ENCODE measurements at regions not wholly inside any gene's neighbourhood (a gene's known extent, or its start where the extent isn't known, plus 50 kb on each side); places are given as distances from the start of the nearest gene placed in this dataset.
"Not testable (repeated sequence)": the region's sequence is repeated elsewhere in the genome, so short reads cannot be mapped to it uniquely, and the experiment has no call there.

GRCh38 chr15:84143753-84144314, 91.7 kb upstream of the GOLGA6L4 start:
- peaks cover 6% of the 10 kb centered on the region for H3K27me3 Mint-ChIP-seq
- intact Hi-C loops (cut with DNase I, micrococcal nuclease) = no loop called here
- no peaks in the 10 kb centered on the region for H3K9me3 Mint-ChIP-seq
- H3K4me1 ChIP-seq (ENCODE audit: insufficient read depth, low read length) = peaks cover 4% of the 10 kb centered on the region
- no peak overlapping the region for H3K27ac Mint-ChIP-seq
- CTCF ChIA-PET = interaction anchor here (0.6 kb wide), 1 partner anchor 420 kb away, joined by 3 read pairs; no protein-coding TSS in a partner anchor
- ATAC-seq (ENCODE audit: poor library complexity) = no peak
- no peak for DNase-seq
- no peaks in the 10 kb centered on the region for H3K9me3 ChIP-seq (ENCODE audit: control insufficient read depth in 1 of 2, insufficient read depth in 1 of 2, low read length in 2 of 2)
- TF ChIP-seq, protein P1, sequence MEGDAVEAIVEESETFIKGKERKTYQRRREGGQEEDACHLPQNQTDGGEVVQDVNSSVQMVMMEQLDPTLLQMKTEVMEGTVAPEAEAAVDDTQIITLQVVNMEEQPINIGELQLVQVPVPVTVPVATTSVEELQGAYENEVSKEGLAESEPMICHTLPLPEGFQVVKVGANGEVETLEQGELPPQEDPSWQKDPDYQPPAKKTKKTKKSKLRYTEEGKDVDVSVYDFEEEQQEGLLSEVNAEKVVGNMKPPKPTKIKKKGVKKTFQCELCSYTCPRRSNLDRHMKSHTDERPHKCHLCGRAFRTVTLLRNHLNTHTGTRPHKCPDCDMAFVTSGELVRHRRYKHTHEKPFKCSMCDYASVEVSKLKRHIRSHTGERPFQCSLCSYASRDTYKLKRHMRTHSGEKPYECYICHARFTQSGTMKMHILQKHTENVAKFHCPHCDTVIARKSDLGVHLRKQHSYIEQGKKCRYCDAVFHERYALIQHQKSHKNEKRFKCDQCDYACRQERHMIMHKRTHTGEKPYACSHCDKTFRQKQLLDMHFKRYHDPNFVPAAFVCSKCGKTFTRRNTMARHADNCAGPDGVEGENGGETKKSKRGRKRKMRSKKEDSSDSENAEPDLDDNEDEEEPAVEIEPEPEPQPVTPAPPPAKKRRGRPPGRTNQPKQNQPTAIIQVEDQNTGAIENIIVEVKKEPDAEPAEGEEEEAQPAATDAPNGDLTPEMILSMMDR (IDR thresholded peaks at IDR 0.05) = no peak
- no peaks in the 10 kb centered on the region for H3K27me3 ChIP-seq (ENCODE audit: control insufficient read depth in 1 of 2, insufficient read depth in 2 of 2, low read length in 2 of 2)
- no peak overlapping the region for H3K27ac ChIP-seq (ENCODE audit: low read depth in 1 of 2, low read length in 2 of 2)
- H3K36me3 ChIP-seq (ENCODE audit: insufficient read depth, low read length) = no peaks in the 10 kb centered on the region
- H3K4me3 Mint-ChIP-seq = no peak overlapping the region
- H3K4me1 Mint-ChIP-seq (ENCODE audit: low read depth) = no peaks in the 10 kb centered on the region
- no peaks in the 10 kb centered on the region for H3K36me3 Mint-ChIP-seq (ENCODE audit: low read depth)
- no peak overlapping the region for H3K4me3 ChIP-seq (ENCODE audit: low read length)
- POLR2A ChIA-PET = no interaction called here

DNA sequence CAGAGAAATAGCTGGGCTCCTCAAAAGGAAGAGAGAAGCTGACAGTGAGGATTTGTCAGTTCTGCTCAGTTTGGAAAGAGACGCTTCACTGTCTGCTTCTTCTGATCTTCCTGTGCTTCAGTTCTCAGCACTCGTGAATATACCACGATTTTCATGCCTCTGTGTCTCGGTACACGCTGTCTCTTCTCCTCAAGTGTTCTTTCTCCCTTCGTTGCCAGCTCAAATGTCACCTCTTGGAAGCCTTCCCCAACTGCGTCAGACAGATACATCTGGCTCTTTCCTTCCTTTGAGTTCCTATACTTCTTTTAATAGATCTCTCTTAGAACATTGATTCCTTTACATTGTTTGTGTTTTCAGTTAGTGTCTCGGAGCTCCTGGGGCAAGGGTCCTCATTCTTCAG, 90.6 kb upstream of the GOLGA6L4 start:
- POLR2A ChIA-PET; H3K27me3 ChIP-seq (ENCODE audit: control insufficient read depth in 1 of 2, insufficient read depth in 2 of 2, low read length in 2 of 2); H3K27ac ChIP-seq (ENCODE audit: low read depth in 1 of 2, low read length in 2 of 2); H3K4me1 ChIP-seq (ENCODE audit: insufficient read depth, low read length); CTCF ChIA-PET; H3K36me3 Mint-ChIP-seq (ENCODE audit: low read depth); ATAC-seq (ENCODE audit: poor library complexity); H3K4me1 Mint-ChIP-seq (ENCODE audit: low read depth); H3K9me3 ChIP-seq (ENCODE audit: control insufficient read depth in 1 of 2, insufficient read depth in 1 of 2, low read length in 2 of 2); intact Hi-C loops (cut with DNase I, micrococcal nuclease); DNase-seq; H3K4me3 Mint-ChIP-seq; H3K27ac Mint-ChIP-seq; H3K4me3 ChIP-seq (ENCODE audit: low read length); H3K36me3 ChIP-seq (ENCODE audit: insufficient read depth, low read length); H3K27me3 Mint-ChIP-seq; H3K9me3 Mint-ChIP-seq: not testable (repeated sequence)

DNA sequence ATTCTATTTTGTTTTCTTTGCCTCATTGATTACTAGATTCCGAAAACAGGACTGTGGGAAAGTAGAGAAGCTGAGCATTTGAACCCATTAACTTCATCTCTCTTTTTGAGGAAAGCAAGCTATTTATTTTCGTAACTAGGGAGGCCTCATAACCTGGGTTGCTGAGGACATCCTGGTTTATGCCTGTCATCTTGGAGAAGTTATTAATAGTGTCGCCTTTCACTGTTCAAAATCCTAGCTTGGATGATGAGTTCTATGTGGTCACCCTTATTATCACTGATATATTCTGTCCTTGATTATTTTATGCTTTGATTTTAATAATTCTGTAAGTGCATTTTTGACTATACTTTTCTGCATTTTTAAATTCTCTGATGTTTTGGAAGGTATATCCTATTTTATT, 89.3 kb upstream of the GOLGA6L4 start:
- H3K27me3 ChIP-seq (ENCODE audit: control insufficient read depth in 1 of 2, insufficient read depth in 2 of 2, low read length in 2 of 2); DNase-seq; H3K36me3 Mint-ChIP-seq (ENCODE audit: low read depth); H3K4me1 ChIP-seq (ENCODE audit: insufficient read depth, low read length); H3K4me3 ChIP-seq (ENCODE audit: low read length); CTCF ChIA-PET; ATAC-seq (ENCODE audit: poor library complexity); H3K4me3 Mint-ChIP-seq; H3K27me3 Mint-ChIP-seq; H3K27ac ChIP-seq (ENCODE audit: low read depth in 1 of 2, low read length in 2 of 2); H3K9me3 Mint-ChIP-seq; H3K27ac Mint-ChIP-seq; POLR2A ChIA-PET; H3K9me3 ChIP-seq (ENCODE audit: control insufficient read depth in 1 of 2, insufficient read depth in 1 of 2, low read length in 2 of 2); intact Hi-C loops (cut with DNase I, micrococcal nuclease); H3K36me3 ChIP-seq (ENCODE audit: insufficient read depth, low read length); H3K4me1 Mint-ChIP-seq (ENCODE audit: low read depth): not testable (repeated sequence)

DNA sequence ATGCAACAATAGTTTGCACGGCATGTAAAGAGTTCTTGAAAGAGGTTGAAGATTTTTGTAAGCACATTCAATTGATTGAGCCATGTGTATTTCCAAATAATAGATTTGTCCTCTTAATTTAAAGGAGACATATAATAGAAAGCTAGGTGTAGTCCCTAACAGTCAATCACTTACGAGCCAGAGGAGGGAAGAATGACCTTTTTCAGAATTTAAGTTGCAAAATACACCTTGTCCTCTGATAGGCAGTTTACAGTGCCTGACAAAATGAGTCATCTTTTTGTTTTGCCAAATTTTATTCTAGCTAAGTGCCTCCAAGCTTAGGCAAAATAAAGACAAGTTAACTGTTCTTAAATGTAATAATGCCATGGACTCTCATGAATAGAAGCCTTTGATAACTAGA, 88.3 kb upstream of the GOLGA6L4 start:
- H3K36me3 Mint-ChIP-seq (ENCODE audit: low read depth); H3K4me3 ChIP-seq (ENCODE audit: low read length); H3K4me3 Mint-ChIP-seq; H3K9me3 ChIP-seq (ENCODE audit: control insufficient read depth in 1 of 2, insufficient read depth in 1 of 2, low read length in 2 of 2); H3K4me1 ChIP-seq (ENCODE audit: insufficient read depth, low read length); H3K27me3 Mint-ChIP-seq; intact Hi-C loops (cut with DNase I, micrococcal nuclease); H3K27me3 ChIP-seq (ENCODE audit: control insufficient read depth in 1 of 2, insufficient read depth in 2 of 2, low read length in 2 of 2); H3K9me3 Mint-ChIP-seq; H3K4me1 Mint-ChIP-seq (ENCODE audit: low read depth); CTCF ChIA-PET; H3K27ac Mint-ChIP-seq; ATAC-seq (ENCODE audit: poor library complexity); DNase-seq; H3K27ac ChIP-seq (ENCODE audit: low read depth in 1 of 2, low read length in 2 of 2); H3K36me3 ChIP-seq (ENCODE audit: insufficient read depth, low read length); POLR2A ChIA-PET: not testable (repeated sequence)
